SIG-M5 treated with dmso at 0.1 percent for 504 hours (cell line): ENCODE measurements at regions not wholly inside any gene's neighbourhood (a gene's known extent, or its start where the extent isn't known, plus 50 kb on each side); places are given as distances from the start of the nearest gene placed in this dataset.

Source experiments
- DNase-seq: peaks from one replicate; lab custom pipeline; 2025; ENCODE audit not compliant: unreplicated experiment; lab: John Stamatoyannopoulos, UW

GRCh38 chr18:46424898-46425297 lies 232.1 kb downstream of the LOXHD1 start:
- DNase-seq = no peak

DNA sequence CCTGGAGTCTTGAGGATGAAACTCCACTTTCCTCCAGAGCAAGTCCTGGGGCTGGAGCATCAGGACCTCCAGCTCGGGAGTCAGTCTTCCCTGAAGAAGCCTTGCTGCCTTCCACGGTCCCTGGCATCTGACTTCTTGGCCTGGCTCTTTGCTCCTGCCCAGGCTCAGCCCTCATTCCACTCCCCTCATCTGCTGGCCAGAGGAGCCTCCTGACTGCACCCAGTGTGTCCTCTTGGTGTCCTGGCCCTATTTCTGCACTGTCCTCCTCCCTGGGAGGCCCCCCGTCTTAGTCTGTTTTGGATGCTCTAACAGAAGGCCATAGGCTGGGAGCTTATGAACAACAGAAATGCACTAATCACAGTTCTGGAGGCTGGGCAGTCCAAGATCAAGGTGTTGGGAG lies 231.5 kb downstream of the LOXHD1 start:
- no peak for DNase-seq

- no peak for DNase-seq
Observed at GRCh38 chr18:46426021-46426678, 230.9 kb downstream of the LOXHD1 start.

DNA sequence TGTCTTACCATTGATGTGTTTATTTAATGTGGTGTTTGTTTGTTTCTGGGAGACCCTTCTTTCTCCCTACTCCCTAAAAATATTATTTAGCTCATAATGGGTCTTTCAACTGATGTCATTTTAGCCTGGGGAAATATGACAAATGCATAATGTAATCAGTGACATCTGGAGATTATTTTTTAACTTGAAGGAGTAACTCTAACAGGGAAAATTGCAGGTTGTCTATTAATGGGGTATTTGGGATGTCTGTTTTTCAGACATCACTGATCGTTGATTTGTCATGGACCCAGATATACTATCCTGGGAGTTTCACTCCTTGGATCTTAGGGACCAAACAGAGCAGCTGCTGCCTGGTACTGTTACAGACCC lies 230.4 kb downstream of the LOXHD1 start:
- DNase-seq = no peak
